IMR-90 (cell line): ENCODE measurements at regions not wholly inside any gene's neighbourhood (a gene's known extent, or its start where the extent isn't known, plus 50 kb on each side); places are given as distances from the start of the nearest gene placed in this dataset.

Source experiments
- ATAC-seq: fragments of 200-7000 bp; cut with Tn5 transposase; 2 replicates; pipeline ENCODE4 v1.9.1; 2020; ENCODE audit warnings: low read depth, mild to moderate bottlenecking, moderate library complexity
- BruUV-seq: library from RNA; stranded (reverse); fragments of 400-500 nt; replicated peaks from 2 replicates; lab custom pipeline; 2021; lab: Mats Ljungman, UMichigan
- CTCF ChIA-PET: fragments of 300-600 bp; formaldehyde crosslinking; extraction: SDS; loops from one replicate; lab custom pipeline; 2021; ENCODE audit warnings: antibody characterized with exemption; lab: Yijun Ruan, JAX
- POLR2A ChIA-PET: fragments of 300-600 bp; sonication (Branson Sonifier 250); formaldehyde crosslinking; loops from one replicate; lab custom pipeline; 2022; ENCODE audit warnings: antibody characterized with exemption; ENCODE audit not compliant: unreplicated experiment; lab: Charles Lee
- DNase-seq: peaks from one replicate; pipeline ENCODE4 v3.0.0; 2013
- H2AFZ ChIP-seq: replicated peaks from 2 replicates; pipeline ENCODE3; 2013; ENCODE audit warnings: low read length, mild to moderate bottlenecking; ENCODE audit not compliant: poor library complexity
- H2AK5ac ChIP-seq: 2 replicates; pipeline ENCODE4 v1.6.1; 2013; ENCODE audit warnings: low read depth, low read length, inconsistent platforms
- H2AK9ac ChIP-seq: replicated peaks from 2 replicates; pipeline ENCODE3; 2013; ENCODE audit warnings: mild to moderate bottlenecking, low read depth, low read length, moderate library complexity; ENCODE audit not compliant: poor library complexity
- H2BK120ac ChIP-seq: 2 replicates; pipeline ENCODE4 v1.6.1; 2013; ENCODE audit warnings: low read depth, low read length, inconsistent platforms
- H2BK15ac ChIP-seq: 3 replicates; pipeline ENCODE4 v1.6.1; 2013; ENCODE audit warnings: low read depth, low read length, inconsistent platforms
- H2BK20ac ChIP-seq: 2 replicates; pipeline ENCODE4 v1.6.1; 2013; ENCODE audit warnings: low read depth, mild to moderate bottlenecking, inconsistent platforms, low read length, moderate library complexity
- H2BK5ac ChIP-seq: 2 replicates; pipeline ENCODE4 v1.6.1; 2013; ENCODE audit warnings: mild to moderate bottlenecking, low read depth, low read length, inconsistent platforms; ENCODE audit not compliant: poor library complexity, severe bottlenecking
- H3K14ac ChIP-seq: replicated peaks from 2 replicates; pipeline ENCODE4 v1.6.1; 2013; ENCODE audit warnings: low read depth, low read length, inconsistent platforms
- H3K18ac ChIP-seq: 2 replicates; pipeline ENCODE4 v1.6.1; 2013; ENCODE audit warnings: low read depth, low read length, control low read depth
- H3K23ac ChIP-seq: 2 replicates; pipeline ENCODE4 v1.6.1; 2013; ENCODE audit warnings: low read depth, low read length, inconsistent platforms
- H3K27ac ChIP-seq: 2 replicates; pipeline ENCODE4 v1.5.1; 2013; ENCODE audit warnings: mild to moderate bottlenecking, control low read depth, low read length; ENCODE audit not compliant: insufficient read depth
- H3K27me3 ChIP-seq: 2 replicates; pipeline ENCODE4 v1.6.1; 2013; ENCODE audit warnings: low read length; ENCODE audit not compliant: control insufficient read depth, insufficient read depth
- H3K36me3 ChIP-seq: 2 replicates; pipeline ENCODE4 v1.6.1; 2013; ENCODE audit warnings: low read length, mixed read lengths; ENCODE audit not compliant: control insufficient read depth, insufficient read depth
- H3K4ac ChIP-seq: 2 replicates; pipeline ENCODE4 v1.6.1; 2013; ENCODE audit warnings: low read depth, low read length, inconsistent platforms
- H3K4me1 ChIP-seq: 2 replicates; pipeline ENCODE4 v1.6.1; 2013; ENCODE audit warnings: low read length, mixed read lengths; ENCODE audit not compliant: control insufficient read depth, insufficient read depth
- H3K4me2 ChIP-seq: 2 replicates; pipeline ENCODE4 v1.6.1; 2013; ENCODE audit warnings: low read depth, mild to moderate bottlenecking, control low read depth, low read length, moderate library complexity
- H3K4me3 ChIP-seq: 2 replicates; pipeline ENCODE4 v1.5.1; 2013; ENCODE audit warnings: low read depth, mild to moderate bottlenecking, control low read depth, low read length, moderate library complexity; ENCODE audit not compliant: insufficient read depth
- H3K56ac ChIP-seq: 2 replicates; pipeline ENCODE4 v1.6.1; 2013; ENCODE audit warnings: low read length, inconsistent platforms; ENCODE audit not compliant: insufficient read depth; ENCODE audit errors: extremely low read depth
- H3K79me1 ChIP-seq, 2 experiments: 2 replicates each; pipeline ENCODE4 v1.6.1; 2013; ENCODE audit warnings: low read length in 2 of 2, inconsistent platforms in 1 of 2, low read depth in 1 of 2
- H3K9ac ChIP-seq: 2 replicates; pipeline ENCODE4 v1.6.1; 2013; ENCODE audit warnings: low read depth, low read length, control low read depth
- H3K9me1 ChIP-seq: 2 replicates; pipeline ENCODE4 v1.6.1; 2013; ENCODE audit warnings: low read length, inconsistent platforms; ENCODE audit not compliant: insufficient read depth
- H3K9me3 ChIP-seq: 2 replicates; pipeline ENCODE4 v1.6.1; 2013; ENCODE audit warnings: low read length; ENCODE audit not compliant: control insufficient read depth, insufficient read depth
- H4K20me1 ChIP-seq: 2 replicates; pipeline ENCODE4 v1.6.1; 2013; ENCODE audit warnings: low read length, inconsistent platforms; ENCODE audit not compliant: insufficient read depth
- H4K5ac ChIP-seq: 2 replicates; pipeline ENCODE4 v1.6.1; 2013; ENCODE audit warnings: mild to moderate bottlenecking, low read depth, low read length, control low read depth
- H4K8ac ChIP-seq, 2 experiments: 2 replicates each; pipeline ENCODE4 v1.6.1; 2013; ENCODE audit warnings: low read depth in 2 of 2, low read length in 2 of 2, control low read depth in 1 of 2, inconsistent platforms in 1 of 2
- H4K91ac ChIP-seq: 2 replicates; pipeline ENCODE4 v1.6.1; 2013; ENCODE audit warnings: low read depth, low read length, inconsistent platforms; ENCODE audit not compliant: insufficient read depth
- BHLHE40 ChIP-seq: fragments of 150-350 bp; IDR thresholded peaks from 2 replicates; pipeline ENCODE4 v1.6.1; 2016; ENCODE audit warnings: mild to moderate bottlenecking, low read depth, low read length
- CEBPB ChIP-seq: IDR thresholded peaks from 2 replicates; pipeline ENCODE4 v1.6.1; 2012; ENCODE audit warnings: low read depth, low read length, improper control_type of control experiment
- ELK1 ChIP-seq: fragments of 150-350 bp; IDR thresholded peaks from 2 replicates; pipeline ENCODE4 v1.6.1; 2016; ENCODE audit warnings: low read depth, mild to moderate bottlenecking, low read length, moderate library complexity, borderline replicate concordance
- MAZ ChIP-seq: IDR thresholded peaks from 2 replicates; pipeline ENCODE4 v1.6.1; 2012; ENCODE audit warnings: low read depth, mild to moderate bottlenecking, low read length, improper control_type of control experiment, moderate library complexity, borderline replicate concordance
- MXI1 ChIP-seq: IDR thresholded peaks from 2 replicates; pipeline ENCODE4 v1.6.1; 2012; ENCODE audit warnings: low read depth, mild to moderate bottlenecking, low read length, moderate library complexity, borderline replicate concordance
- POLR2A ChIP-seq: IDR thresholded peaks from 2 replicates; pipeline ENCODE4 v1.6.1; 2012; ENCODE audit warnings: mild to moderate bottlenecking, low read depth, low read length
- RFX5 ChIP-seq: IDR thresholded peaks from 2 replicates; pipeline ENCODE4 v1.8.0; 2012; ENCODE audit warnings: low read depth, mild to moderate bottlenecking, low read length, moderate library complexity
- USF2 ChIP-seq: fragments of 150-350 bp; IDR thresholded peaks from 2 replicates; pipeline ENCODE4 v1.6.1; 2017; ENCODE audit warnings: mild to moderate bottlenecking, antibody characterized with exemption, low read length, low read depth
- WGBS, 2 experiments: methylation state at CpG; one replicate each; pipeline versions ENCODE4 v1.1.5 to v1.1.7; 2013; ENCODE audit warnings: missing lambda C conversion rate in 2 of 2; ENCODE audit not compliant: insufficient read length in 1 of 2; ENCODE audit errors: extremely low coverage in 2 of 2; 5-methylcytosine and 5-hydroxymethylcytosine counted together
- dilution Hi-C: fragments of 300-500 bp; cut with HindIII; formaldehyde crosslinking; loops from one replicate; pipeline ENCODE4 v1.14.3; 2018; ENCODE audit warnings: low sequenced_read_pairs; ENCODE audit not compliant: unreplicated experiment
- in situ Hi-C: fragments of 300-500 bp; cut with MboI; formaldehyde crosslinking; loops from 3 replicates; pipeline ENCODE4 v1.14.3; 2019; ENCODE audit warnings: low sequenced_read_pairs, inconsistent platforms, mixed read lengths
- intact Hi-C: fragments of 100-400 bp; cut with micrococcal nuclease; formaldehyde crosslinking; loops from 2 replicates; pipeline ENCODE4 v1.10.0; 2022

- Histone ChIP-seq H3K56ac (no peak overlapping the region), H4K91ac (no peak overlapping the region), H3K4me1 (no peaks in the 10 kb centered on the region; the same call in 1 of the 2 replicates), H4K8ac (no peak overlapping the region), H3K36me3 (no peaks in the 10 kb centered on the region), H2AK9ac (no peak overlapping the region), H3K27me3 (no peaks in the 10 kb centered on the region), H2BK20ac (no peak overlapping the region), H2BK15ac (no peak overlapping the region), H4K20me1 (no peaks in the 10 kb centered on the region), H3K9me3 (0 out of 2 replicates have a peak, but pooled peaks cover 2% of the 10 kb centered on the region), H2BK120ac (no peak overlapping the region), H3K79me1 (no peaks in the 10 kb centered on the region), H2BK5ac (no peak overlapping the region), H3K18ac (no peak overlapping the region), H3K27ac (no peak overlapping the region), H2AK5ac (no peak overlapping the region), H3K23ac (no peak overlapping the region), H3K4me3 (no peak overlapping the region), H3K14ac (no peak overlapping the region), H3K4me2 (no peak overlapping the region), H2AFZ (no peak overlapping the region), H3K9ac (no peak overlapping the region), H3K9me1 (no peaks in the 10 kb centered on the region), H4K5ac (no peak overlapping the region), H3K4ac (no peak overlapping the region)
- intact Hi-C loops (no loop called here), dilution Hi-C loops (no loop called here), in situ Hi-C loops (no loop called here)
- DNase-seq (no peak), ATAC-seq (no peak)
- TF ChIP-seq ELK1, result no peak
- TF ChIP-seq USF2, result no peak
- TF ChIP-seq CEBPB, result no peak
- TF ChIP-seq RFX5, result no peak
- no peak for TF ChIP-seq MXI1
- no peak for TF ChIP-seq MAZ
- no peak for TF ChIP-seq BHLHE40
- TF ChIP-seq POLR2A, result no peak
- POLR2A ChIA-PET, result no interaction called here
- no CpG with 5 or more reads among the region's 5 CpGs for WGBS, 2 experiments
- BruUV-seq, result no TSS peak
- CTCF ChIA-PET, result interaction anchor here (0.9 kb wide), 1 partner anchor 73 kb away, joined by 4 read pairs; no protein-coding TSS in a partner anchor
Observed at GRCh38 chr1:14375226-14375625, 223.3 kb upstream of the KAZN start.
